Stimulated activated CD8-positive, alpha-beta memory T cell treated with anti-CD3 and anti-CD28 coated beads, Interleukin-15, amount 100 ng/mL, for 24 hours (primary cell): ENCODE measurements at regions not wholly inside any gene's neighbourhood (a gene's known extent, or its start where the extent isn't known, plus 50 kb on each side); places are given as distances from the start of the nearest gene placed in this dataset.

Experiments
- DNase-seq: peaks from one replicate; pipeline ENCODE4 v3.0.0-alpha.2; 2020; ENCODE audit warnings: low read depth

DNA sequence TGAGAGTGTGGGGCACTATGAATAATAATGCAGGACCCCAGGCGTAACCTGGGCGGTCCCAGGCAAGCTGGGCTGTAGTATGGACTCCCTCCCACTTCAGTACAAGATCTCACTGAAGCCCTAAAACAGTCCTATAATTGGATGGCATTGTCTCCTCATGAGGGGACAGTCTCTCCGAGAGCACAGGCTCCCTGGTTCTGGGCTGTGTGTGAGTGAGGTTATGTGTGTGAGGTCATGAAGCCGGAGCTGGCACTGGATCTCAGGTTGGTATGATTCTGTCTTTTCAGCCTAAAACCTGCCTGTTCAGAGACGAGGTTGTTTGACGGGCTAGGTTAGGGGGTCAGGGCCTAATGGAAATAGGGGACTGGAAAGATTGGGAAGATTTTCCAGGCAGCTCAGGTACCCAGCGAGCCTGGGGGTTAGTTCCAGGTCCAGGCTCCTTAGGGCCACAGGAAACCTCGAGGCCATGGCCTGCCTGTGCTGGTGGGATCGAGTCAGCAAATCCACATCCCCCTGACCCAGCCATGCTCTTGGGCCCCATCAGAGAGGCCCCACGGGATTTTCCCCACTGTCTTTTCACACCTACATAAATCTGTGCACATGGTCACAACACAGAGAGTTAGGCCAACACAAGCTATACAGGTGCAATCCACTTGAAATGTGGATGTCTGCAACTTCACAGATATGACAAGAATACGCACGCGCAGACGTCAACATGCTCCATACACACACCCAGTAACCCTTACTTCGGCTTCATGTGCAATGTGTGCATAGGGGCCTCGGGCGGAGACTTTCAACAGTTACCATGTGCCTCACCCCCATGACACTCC, 94.8 kb downstream of the INHBB start:
- no peak for DNase-seq

GRCh38 chr2:120441351-120441700, 95.4 kb downstream of the INHBB start:
- DNase-seq: no peak

DNA sequence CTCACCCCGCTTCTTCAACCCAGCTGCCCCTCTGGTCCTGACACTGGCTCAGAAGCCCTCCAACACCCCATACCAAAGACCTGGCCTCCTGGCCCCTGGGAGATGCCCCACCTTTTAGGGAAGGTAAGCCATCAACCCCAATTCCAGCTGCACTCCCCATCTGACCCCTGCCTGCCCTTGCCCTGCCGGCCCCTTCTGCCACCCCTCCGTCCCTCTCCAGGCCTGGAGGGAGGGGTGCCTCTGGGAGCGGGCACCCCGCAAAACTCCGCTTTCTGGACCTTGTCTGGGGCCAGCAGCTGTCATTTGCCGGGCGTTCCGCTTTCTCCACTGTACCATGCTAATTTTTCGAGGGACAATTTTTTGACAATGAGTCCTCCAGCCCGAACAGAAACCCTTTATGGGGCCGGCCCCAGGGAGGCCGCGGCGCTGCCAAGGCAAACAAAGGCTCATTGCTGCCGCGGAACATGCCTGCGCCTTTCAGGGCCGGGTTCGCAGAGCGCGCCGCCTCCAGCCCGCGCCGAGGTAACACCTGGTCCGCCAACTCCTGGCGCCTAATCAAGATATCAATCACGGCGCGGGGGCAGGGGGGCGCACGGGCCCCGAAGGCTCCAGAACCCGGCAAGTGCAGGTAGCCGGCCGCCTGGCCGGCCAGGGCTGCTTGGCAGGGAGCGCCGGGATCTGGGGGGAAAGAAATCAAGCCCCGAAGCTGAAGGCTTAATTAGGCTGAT, 96.0 kb downstream of the INHBB start:
- DNase-seq: no peak

- no peak for DNase-seq
These were observed 96.6 kb downstream of the INHBB start for GRCh38 chr2:120442541-120442922.

GRCh38 chr2:120442923-120443571, 97.1 kb downstream of the INHBB start:
- no peak for DNase-seq

GRCh38 chr2:120443946-120444345, 98.0 kb downstream of the INHBB start:
- no peak for DNase-seq

DNA sequence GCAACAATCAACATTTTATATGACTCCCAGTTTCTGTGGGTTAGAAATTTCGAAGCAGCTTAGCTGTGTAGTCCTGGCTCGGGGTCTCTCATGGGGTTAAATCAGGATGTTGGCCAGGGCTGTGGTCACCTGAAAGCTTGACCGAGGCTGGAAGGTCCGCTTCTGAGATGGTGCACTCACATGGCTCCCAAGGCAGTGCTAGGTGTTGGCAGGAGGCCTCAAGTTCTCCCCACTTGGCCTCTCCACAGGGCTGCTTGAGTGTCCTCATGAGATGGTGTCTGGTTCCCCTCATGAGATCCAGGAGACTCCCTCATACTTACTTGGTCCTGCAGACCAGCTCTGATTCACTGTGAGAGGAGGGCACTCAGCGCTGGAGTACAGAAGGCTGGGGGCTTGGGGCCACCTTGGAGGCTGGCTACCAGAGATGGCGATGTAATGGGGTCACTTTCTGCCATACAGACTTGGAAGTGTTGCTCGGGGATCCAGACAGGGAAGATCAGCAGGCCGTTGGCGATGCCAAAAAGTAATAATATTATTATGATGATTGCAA, 98.8 kb downstream of the INHBB start:
- no peak for DNase-seq

- DNase-seq: no peak
These were observed 99.7 kb downstream of the INHBB start for GRCh38 chr2:120445449-120446143.

DNA sequence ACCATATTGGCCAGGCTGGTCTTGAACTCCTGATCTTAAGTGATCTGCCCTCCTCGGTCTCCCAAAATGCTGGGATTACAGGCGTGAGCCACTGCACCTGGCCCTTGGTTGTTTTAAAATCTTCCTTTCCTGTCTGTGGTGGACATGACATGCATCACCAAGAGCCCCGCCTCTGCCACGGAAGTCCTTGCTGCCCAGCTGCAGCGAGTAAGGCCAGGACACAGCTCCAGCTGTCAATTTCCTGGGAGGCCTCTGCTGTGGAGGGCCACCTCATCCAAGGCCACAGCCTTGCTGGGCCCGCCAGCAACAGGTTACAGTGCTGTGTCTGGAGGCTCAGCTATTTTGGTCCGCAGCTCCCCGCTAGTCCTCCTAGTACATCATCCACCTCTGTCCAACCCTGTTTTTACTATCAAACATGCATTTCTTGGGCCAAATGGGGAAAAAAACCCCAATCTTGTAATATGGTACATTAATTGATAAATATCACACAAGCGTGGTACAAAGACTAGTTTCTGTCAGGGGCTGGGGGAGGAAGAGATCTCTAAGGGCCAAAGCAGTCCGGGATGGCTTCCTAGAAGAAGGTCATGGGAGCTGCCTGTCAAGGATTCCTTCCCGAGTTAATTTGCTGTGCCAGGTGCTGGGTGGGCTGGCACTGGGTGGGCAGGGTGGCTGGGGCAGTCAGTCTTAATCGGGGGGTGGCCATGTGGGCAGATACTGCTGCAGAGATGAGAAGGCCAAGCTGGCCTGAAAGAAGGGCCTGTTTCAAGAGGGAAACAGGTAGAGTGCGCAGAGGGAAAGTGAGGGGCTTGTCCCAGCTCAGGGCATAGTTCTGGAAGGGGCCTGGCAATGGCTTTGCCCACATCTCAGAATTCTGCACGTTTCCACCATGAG, 100.5 kb downstream of the INHBB start:
- DNase-seq: no peak

GRCh38 chr2:120447127-120447785, 101.3 kb downstream of the INHBB start:
- DNase-seq: no peak

GRCh38 chr2:120448436-120448835, 102.5 kb downstream of the INHBB start:
- DNase-seq: no peak

- no peak for DNase-seq
These were observed 103.2 kb downstream of the INHBB start for GRCh38 chr2:120448961-120449810.

GRCh38 chr2:120450196-120450820, 104.4 kb downstream of the INHBB start:
- DNase-seq: no peak

DNA sequence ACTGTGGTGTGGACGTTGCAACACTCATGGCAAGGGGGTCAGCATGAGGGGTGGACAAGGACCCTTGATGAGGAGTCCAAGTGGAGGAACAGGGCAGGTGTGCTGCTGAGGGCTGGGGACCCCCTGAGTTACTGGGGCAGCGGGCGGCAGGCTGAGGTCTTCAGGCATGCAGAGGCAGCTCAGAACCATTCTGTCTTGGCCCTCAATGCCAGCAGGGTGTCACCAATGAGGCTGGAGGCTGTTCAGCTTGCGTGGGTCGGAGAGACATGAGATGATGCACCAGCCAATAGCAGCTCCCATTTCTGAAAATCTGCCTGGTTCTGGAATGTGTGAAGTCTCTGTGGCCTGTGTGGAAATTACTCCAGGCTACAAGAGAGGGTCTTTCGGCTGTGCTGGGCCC, 105.4 kb downstream of the INHBB start:
- no peak for DNase-seq

DNA sequence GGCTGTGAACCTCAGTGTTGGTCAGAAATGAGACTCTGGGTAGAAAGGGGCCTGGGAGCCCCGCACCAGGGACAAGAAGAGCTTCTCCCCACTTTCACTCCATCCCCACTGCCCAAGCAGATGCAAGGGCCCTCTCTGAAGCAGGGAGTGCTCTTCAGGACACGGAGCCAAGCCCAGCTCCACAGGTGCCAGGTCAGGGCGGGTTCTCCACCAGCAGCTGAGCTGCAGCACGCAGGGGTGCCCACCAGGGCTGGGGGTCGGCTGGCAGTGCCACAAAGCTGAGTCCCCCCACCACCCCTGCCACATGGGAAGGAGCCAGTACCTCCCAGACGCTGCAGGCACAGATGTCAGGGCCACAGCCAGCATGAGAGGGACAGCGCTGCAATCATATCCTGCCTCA, 106.2 kb downstream of the INHBB start:
- no peak for DNase-seq

- DNase-seq: no peak
These were observed 107.2 kb downstream of the INHBB start for GRCh38 chr2:120452945-120453634.

DNA sequence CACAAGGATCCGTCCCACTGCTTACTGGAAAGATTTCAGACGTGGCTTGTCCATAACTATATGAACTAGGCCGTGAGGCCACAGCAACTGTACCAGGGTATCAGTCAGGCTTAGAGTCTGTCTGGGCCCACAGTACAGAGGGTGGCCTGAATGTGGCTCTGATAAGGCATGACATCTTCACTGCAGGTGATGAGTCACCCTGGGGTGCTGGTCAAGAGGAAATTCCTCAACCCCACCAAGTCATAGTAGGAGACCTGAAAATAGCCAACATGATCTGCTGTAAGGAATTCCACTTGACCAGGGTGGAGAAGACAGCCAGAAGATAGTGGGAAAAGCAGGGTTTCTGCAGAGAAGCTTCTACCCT, 107.7 kb downstream of the INHBB start:
- no peak for DNase-seq

DNA sequence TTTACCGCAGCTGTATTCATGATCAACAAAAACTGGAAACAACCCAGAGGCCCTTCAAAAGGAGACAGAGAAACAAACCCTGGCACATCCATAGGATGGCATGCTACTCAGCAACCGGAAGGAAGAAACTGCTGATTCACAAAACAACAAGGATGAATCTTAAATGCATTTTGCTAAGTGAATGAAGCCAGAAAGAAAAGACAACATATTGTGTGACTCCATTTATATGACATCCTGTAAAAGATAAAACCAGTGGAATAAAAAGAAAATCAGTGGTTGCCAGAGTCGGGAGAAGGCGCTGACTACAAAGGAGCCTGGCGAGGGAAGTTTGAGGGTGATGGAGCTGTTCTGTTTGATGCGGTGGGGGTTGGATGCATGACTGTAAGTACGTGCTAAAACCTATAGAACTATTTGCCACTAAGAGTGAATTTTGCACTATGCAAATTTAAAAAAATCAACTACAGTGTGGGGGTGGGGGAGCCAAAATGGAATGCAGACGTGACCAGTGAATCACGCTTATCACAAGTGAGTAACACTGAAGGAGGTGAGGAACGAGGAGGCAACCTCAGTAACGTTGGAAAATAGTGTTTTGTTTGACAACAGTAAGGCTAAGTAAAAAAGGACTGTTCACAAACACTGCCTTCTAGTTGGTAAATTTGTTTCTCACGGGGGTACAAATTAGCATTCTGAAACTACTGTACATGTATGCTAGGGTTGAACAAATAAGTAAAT, 108.9 kb downstream of the INHBB start:
- no peak for DNase-seq
